Renal cortical epithelial cell (primary cell): ENCODE measurements at regions not wholly inside any gene's neighbourhood (a gene's known extent, or its start where the extent isn't known, plus 50 kb on each side); places are given as distances from the start of the nearest gene placed in this dataset.
"Not testable (repeated sequence)": the region's sequence is repeated elsewhere in the genome, so short reads cannot be mapped to it uniquely, and the experiment has no call there.

Experiments used
- DNase-seq: peaks from one replicate; pipeline ENCODE4 v3.0.0-alpha.2; 2011; ENCODE audit warnings: low read depth

DNA sequence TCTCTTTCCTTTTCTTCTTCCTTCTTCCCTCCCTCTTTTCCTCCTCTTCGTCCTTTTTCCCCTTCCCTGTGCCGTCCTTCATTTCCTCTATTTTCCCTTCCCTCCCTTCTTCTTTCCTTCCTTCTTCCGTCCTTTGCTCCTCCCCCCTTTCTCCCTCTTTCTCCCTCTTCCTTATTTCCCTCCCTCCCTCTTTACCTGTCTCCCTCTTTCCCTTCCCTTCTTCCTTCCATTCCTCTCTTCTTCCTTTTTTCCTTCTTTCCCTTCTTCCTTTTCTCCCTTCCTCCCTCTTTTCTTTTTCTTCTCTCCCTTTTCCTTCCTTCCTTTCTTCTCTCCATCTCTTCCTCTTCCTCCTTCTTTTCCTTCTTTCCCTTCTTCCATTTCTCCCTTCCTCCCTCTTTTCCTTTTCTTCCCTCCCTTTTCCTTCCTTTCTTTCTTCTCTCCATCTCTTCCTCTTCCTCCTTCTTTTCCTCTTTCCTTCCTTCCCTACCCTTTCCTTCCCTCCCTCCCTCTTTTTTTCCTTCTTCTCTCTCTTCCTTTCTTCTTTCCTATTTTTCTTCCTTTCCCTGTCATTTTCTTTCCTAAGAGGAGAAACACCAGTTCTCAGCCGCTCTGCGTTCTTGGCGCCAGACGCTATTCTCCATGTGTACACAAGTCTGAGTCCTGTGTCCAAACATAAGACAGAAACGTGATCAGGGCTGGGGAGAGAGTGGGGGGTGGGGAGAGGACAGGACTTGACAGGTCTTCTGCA, 597.1 kb downstream of the MID1IP1 start:
- DNase-seq: no peak

DNA sequence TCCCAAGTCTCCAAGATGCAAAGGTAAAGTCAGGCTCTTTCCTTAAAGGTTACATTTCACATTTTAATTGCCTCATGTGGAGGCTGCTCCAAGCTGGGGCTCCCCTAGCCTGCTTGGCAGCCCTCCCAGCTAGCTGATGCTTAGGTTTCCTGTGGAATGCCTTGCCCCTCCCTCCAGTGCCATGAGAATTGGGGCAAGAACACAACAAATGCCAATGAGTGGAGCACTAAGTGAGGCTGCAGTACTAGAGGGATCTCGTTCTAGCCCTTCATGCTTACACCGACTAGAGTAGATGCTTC, 597.7 kb downstream of the MID1IP1 start:
- no peak for DNase-seq

DNA sequence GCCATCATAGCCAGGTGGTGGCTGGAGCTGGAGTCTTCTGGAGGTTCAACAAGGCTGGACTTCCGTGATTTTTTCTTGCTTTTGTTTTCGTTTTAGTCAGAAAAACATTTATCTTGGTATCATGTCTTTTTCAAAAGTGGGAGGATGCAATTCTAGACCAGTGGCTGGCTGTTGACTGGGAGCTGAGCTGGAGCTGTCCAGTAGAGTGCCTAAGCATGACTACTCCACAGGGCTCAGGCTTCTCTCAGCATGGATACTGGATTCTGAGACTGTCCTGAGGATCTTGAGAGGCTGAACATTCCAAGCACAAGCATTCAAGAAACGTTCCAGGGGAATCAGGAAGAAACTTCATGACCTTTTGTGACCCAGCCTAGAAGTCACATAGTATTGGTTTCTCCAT, 598.1 kb downstream of the MID1IP1 start:
- no peak for DNase-seq

DNA sequence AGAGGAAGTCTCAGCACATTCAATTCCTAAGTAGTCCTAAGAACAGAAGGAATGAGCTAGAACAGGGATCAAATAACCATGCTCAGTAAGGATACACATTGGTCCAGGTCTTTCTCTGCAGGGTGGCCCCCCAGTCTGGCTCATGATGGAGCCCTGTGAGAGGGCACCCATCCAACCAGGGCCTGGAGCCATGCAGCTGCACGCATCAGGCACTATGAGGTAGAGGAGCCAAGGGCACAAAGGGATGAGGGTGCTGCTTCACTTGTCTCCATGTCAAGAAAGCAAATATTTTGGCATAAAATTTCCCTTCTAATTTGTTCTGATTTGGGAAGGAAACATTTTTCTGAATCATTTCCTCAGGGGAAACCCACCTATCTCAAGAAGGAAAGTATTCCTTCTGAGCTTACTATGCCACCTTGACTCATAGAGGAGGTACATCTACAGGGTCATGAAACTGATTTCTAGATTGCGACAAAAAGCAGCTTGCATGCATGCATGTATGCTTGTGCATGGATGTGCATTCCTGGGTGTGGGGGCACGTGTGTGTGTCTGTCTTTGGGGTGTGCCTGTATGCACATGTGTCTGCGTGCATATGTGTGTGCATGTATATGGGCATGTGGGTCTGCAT, 600.3 kb downstream of the MID1IP1 start:
- DNase-seq: no peak

DNA sequence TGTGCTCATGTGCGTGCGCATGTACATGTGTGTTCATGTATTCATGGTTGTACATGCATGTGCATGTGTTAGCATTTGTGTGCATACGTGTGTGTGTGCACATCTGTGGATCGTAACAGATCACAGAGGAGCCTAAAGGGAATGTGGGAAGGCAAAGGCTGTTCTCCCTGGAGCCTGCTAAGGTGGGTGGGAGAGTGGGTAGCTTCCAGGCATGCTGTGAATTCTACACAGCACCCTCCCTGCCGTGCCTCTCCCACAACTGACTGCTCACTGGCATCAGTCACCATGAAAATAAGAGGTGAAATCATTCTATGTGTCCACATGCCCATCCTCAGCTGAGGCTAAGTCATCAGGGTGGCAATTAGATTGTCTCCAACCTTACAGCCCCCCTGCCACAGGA, 600.9 kb downstream of the MID1IP1 start:
- DNase-seq: no peak

DNA sequence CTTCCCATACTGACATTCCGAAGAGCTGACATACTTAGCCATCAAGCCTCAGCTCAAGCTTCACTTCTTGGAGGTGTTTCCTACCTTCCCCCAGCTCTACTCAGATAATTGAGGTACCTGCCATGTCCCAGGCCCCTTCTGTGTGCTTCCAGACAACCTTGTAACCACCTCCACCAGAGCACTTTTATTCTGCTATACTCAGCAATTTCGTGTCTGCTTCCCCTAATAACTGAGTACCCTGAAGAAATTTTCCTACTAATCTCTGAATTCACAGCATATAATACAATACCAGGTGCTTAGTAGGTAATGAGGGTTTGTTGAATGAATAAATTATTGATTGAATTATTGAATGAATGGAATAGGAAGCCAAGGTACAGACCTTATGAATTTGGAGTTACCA, 605.5 kb downstream of the MID1IP1 start:
- DNase-seq: no peak

DNA sequence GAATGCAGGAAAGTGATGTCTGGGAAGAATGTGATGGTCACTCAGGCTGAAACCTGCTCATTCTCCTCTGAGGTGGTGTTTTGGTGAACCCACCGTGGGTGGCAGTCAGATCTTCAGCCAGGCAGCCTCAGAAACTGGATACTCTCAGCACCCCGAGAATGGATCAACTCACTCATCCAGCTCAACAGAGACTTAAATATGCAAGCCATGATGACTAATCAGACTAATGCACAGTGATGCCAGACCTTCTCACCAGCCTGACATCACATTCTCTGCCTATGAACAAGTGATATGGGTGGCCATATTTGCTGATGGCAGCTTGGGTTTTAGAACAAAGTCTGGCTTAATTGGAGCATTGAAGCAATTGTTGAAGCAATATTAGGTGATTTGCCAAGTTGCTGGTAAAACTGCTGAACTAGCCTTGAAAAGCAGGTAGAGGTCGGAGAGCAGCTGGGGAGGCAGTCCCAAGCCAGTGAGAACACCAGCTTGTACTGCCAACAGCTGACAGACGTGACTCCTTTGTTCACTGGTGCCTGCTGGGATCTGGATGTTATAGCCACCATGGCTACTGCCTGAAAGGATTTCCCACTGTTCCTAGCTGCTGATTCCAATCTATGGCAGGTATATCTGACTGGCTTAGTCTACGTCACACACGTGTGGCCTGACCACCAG, 608.1 kb downstream of the MID1IP1 start:
- DNase-seq: peak; percentile 37

DNA sequence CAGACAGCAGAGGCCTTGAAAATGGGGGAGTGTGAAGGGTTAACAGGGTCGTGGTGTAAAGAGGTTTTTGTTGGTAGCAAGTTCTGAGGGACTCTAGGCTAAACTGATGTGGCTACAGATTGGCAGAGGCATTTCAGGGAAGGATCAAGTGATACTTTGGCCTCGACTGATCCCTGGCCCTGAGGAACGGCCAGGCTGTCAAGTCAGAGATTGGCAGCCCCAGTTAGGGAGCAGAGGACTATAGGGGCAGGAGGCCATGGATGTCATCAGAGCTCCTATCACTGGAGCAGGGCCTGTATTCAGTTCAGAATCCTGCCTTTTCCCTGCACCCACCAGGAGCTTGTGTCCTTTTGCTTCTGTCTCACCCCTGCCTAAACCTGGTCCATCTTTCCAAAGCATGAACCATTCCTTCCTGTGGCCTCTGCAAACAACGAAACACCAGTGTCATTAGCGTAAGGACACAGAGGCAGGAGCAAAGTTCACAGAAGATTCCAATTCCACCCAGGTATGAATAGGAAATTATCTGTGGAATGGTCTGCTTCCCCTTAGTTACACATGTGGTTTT, 613.1 kb downstream of the MID1IP1 start:
- no peak for DNase-seq

DNA sequence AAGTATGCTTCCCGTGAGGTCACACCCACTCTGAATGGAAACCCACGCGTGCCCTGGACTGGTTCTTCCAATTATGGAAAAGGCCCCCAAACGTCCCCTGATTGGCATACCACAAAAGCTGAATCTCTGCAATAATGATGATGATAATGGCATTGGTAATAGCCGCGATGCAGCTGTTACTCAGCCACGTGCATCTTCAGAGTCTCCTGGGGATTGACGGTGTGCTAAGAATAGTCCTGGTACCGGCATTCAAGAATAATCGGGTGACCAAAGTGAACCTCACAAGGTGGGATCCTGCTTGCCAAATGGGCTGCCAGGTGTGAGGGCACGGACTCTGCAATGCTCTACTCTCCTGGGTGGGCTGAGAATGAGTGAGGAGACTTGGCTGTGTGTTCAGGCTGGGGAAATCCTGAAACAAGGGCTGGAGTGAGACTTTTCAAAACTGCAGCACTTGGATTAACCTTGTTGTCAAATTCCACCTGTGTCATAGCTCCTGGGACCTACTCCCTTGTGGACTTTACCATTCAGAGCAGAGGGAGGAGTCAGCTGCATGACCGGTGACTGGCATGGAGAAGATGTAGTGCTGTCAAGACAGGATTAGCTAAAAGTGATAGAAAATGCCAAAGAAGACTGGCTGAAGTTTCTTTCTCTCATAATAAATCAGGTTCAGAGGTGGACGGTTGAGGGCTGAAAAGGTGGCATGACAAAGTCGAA, 615.4 kb downstream of the MID1IP1 start:
- DNase-seq: no peak

DNA sequence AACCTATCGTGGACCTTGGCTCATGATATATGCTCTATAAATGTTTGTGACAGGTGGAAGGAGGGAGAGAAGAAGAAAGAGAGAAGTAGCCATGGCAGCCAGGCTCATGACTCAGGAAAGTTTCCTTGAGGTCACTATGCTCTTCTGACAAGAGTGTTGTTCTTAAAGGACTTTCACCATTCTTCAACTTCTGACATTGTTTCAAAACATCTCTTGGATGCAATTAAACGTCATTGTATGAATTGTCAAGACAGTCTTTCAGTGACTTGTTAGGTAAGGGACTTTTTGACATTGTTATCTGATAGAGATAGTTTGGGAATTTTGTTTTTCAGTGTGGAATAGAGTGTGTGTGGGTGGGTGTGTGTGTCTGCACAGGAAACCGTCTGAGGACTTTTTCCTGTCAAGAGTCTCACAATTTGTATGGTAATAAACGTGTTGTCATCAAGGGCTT, 617.0 kb downstream of the MID1IP1 start:
- DNase-seq: peak; percentile 11

DNA sequence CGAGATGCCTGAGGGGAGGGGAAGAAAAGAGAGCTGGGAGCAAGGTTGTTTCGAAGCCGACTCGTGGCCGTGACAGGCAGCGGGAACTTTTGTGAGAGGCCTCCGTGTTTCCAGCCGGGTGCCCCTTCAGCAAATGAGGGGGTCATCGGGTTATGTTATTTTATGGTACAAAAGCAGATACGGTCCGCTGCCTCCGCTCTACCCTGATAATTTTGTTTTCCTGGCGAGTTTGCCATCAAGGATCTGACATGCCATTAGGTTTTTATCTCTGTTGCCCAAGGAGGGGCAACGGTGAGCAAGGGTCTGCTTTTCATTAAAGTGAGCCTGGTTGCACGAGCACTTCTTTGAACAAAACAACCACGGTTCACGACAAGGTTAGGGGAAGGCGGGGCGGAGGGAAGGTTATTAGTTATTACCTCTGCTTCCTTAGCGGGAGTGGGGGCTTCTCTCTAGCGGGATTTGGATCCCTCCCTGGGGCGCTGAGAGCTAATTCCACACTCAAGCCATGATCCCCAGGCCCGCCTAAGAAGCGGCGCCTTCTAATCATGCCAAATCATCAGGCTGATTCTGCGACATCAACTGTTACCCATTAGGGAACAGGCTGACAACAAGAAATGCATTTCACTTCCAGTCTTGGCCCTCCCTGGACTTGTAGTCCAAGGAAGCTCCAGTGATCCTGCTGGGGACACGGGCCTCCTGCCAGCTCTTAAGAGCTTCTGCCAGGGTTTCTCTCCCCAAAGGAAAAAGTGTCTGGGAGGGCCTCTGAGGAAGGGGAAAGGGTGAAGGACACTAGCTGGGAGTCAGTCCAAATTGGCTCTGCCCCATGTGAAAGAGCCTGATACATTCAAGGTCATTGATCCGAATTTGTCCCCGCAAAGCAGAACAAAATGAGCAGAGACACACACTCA, 617.7 kb downstream of the MID1IP1 start:
- DNase-seq: no peak

DNA sequence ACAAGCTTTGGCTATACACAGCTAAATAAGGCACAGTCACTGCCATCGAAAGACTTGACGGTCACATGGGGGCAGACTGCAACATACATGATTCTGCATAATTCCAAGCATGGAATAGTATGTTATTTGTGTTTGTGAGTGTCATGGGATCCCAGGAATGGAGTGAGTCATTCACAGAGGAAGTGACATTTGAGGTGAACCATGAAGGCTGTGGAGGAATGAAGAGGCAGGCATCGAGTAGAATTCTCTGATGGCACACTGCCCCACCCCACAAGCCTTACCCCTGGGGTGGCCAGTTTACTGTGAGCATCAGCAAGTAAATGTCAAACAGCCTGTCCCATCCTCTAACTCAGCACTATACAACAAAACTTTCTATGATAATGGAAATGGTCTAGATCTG, 619.7 kb downstream of the MID1IP1 start:
- peak; percentile 31 for DNase-seq

DNA sequence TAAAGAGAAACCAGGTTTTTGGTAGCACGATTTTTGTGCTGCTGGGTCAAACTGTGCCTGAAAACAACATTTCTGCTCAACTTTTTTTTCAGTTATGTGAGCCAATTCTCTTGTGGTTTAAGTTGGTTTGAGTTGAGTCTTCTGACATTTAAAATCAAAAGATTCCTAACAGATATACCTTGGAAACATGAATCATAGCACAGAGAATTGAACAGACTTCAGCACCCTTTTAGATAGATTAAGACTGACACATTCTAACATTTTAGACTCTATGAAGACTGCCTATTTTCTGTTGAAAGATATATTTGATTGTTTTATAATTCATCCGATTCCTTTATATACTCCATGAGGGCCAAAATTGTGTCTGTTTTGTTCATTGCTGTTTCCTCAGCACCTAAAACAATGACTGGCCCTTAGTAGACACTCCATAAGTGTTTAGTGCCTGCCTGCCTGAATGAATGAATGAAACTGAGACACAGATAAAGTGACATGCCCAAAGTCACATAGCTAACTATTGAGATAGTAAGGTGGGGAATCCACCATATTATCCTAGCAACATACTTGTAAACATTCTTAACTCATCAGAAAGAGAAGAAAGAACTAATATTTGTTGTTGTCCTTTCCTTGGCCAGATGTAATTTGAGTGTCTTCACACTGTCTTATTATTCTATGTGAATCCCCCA, 624.0 kb downstream of the MID1IP1 start:
- no peak for DNase-seq

DNA sequence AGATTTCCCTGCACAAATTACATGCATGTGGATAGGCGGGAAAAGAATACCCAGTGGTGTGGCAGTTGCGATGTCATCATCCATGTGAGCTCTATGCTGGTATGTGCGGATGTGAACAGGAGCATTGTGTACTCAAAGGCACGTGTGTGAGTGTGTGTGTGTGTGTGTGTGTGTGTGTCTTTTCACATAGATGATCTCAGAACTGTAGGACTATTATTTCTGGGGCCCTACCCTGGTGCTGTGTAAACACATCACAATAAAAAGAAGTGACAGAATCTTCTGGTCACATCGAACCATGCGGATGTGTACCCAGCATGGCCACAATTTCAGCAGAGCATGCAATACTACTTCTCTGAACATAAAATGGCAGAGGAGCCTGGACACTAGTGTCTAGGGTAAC, 624.8 kb downstream of the MID1IP1 start:
- DNase-seq: no peak

DNA sequence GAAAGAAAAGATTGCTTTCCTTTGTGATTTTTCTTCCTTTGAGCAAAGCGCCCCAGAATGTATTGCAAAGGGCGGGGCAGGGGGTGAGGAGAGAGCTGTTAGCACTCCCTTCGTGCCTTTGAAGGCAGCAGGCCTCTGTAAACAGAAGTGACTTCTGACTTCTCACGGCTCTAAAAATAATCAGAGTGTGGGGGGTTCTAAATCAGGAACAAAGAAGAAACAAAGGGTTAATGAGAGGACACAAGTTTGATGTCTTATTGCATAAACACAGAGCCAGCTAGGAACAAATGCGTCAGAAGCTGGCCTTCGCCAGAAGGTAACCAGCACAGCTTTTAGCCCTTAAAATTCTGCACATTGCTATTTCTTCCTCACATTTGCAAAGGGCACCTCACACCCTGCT, 626.2 kb downstream of the MID1IP1 start:
- peak; percentile 35 for DNase-seq

DNA sequence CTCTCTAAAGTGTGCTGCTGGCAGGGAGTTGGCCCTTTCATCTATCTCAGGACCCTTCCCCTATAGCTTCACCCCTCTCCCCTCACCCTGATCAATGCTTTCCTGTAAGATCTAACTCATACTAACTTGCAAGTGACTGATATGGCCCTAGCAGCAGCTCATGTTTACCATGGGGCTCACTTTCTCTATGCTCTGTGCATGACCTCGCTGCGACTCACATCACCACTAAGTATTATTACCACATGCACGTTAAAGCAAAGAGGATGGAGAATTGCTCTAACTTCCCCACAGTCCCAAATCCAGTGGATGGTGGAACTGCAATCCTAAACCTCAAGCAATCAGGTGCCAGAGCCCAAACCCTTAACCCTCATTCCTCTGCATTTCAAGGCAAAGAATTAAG, 626.6 kb downstream of the MID1IP1 start:
- peak; percentile 63 for DNase-seq

DNA sequence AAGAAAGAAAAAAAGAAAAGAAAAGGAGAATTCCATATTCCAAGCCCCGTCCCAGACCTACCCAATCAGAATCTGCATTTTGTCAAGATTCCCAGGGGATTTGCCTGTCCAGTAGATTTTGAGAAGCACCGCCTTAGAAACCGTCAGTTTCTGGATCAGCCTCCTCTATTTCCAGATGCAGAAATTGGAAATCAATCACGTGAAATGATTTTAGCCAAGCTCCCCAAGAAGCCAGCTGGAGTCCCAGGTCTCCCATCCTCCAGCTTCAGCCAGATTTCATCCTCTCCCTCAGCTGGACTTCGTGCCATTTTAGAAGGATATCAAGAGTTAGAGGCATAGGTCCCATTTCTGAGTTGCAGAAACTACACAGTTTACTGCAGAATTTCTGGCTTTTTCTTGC, 629.3 kb downstream of the MID1IP1 start:
- no peak for DNase-seq

DNA sequence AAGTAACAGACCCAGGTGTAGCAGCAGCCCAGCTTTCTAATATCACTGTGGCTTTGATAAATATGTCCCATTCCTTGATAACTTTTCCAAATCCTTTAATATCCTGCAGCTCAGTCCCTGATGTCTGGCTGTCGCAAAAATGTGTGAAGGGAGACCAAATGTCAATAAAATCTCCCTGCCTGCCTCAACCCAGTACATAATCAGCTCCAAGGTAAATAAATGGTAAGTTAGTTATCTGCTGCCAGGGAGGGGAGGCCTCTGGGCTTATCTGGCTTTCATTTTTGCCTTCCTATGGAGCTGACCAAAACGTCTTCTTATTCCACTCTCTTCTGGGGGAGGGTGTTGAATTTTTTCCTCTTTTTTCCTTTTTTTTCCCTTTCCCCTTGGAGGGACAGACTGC, 630.6 kb downstream of the MID1IP1 start:
- DNase-seq: no peak

DNA sequence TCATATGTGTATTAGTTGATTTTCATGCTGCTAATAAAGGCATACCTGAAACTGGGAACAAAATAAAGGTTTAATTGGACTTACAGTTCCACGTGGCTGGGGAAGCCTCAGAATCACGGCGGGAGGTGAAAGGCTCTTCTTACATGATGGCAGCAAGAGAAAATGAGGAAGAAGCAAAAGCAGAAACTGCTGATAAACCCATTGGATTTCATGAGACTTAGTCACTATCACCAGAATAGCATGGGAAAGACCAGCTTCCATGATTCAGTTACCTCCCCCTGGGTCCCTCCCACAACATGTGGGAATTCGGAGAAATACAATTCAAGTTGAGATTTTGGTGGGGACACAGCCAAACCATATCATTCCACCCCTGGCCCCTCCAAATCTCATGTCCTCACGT, 633.4 kb downstream of the MID1IP1 start:
- DNase-seq: not testable (repeated sequence)

DNA sequence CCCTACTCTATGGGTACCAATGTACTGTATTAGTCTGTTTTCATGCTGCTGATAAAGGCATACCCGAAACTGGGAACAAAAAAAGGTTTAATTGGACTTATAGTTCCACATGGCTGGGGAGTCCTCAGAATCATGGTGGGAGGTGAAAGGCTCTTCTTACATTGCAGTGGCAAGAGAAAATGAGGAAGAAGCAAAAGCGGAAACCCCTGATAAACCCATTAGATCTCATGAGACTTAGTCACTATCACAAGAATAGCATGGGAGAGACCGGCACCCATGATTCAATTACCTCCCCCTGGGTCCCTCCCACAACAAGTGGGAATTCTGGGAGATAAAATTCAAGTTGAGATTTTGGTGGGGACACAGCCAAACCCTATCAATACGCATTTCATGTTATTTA, 635.3 kb downstream of the MID1IP1 start:
- not testable (repeated sequence) for DNase-seq
